ENCODE measurements at regions not wholly inside any gene's neighbourhood (a gene's known extent, or its start where the extent isn't known, plus 50 kb on each side); places are given as distances from the start of the nearest gene placed in this dataset.

- Histone ChIP-seq H3K27me3 (ENCODE audit: control insufficient read depth in 2 of 2, insufficient read depth in 2 of 2, low read length in 2 of 2) (no peaks in the 10 kb centered on the region), H3K9ac (replicated peaks; ENCODE audit: extremely low read depth, insufficient read depth, low read length) (no peak overlapping the region), H3K9me3 (replicated peaks; ENCODE audit: control insufficient read depth, insufficient read depth, low read length) (no peaks in the 10 kb centered on the region), H3K79me2 (ENCODE audit: control insufficient read depth, insufficient read depth, low read length) (no peaks in the 10 kb centered on the region), H2AFZ (ENCODE audit: low read depth, low read length) (no peak overlapping the region), H3K4me3 (replicated peaks in 1 of 3; ENCODE audit: insufficient read depth in 1 of 3, low read depth in 1 of 3, low read length in 3 of 3) (no peak overlapping the region), H3K4me1 (ENCODE audit: control insufficient read depth, extremely low read depth, insufficient read depth, low read length) (no peaks in the 10 kb centered on the region), H4K20me1 (replicated peaks; ENCODE audit: control insufficient read depth, extremely low read depth, insufficient read depth, low read length) (no peaks in the 10 kb centered on the region), H3K9me1 (replicated peaks; ENCODE audit: control insufficient read depth, extremely low read depth, insufficient read depth, low read length) (no peaks in the 10 kb centered on the region), H3K36me3 (ENCODE audit: control insufficient read depth in 2 of 2, extremely low read depth in 1 of 2, insufficient read depth in 2 of 2, low read length in 2 of 2) (no peaks in the 10 kb centered on the region), H3K27ac (ENCODE audit: insufficient read depth, low read depth, low read length) (no peak overlapping the region), H3K4me2 (ENCODE audit: insufficient read depth, low read length) (no peak overlapping the region)
- no peak for FAIRE-seq
- DNase-seq (ENCODE audit: low read depth, low spot score): no peak
- TF ChIP-seq MYC (IDR thresholded peaks at IDR 0.05; ENCODE audit: low read depth, low read length): no peak
- TF ChIP-seq POLR2AphosphoS5 (IDR thresholded peaks at IDR 0.05; ENCODE audit: insufficient read depth, low read depth, low read length): no peak
- no peak for TF ChIP-seq POLR2A (IDR thresholded peaks at IDR 0.05; ENCODE audit: low read depth, low read length)
- no peak for TF ChIP-seq GATA2 (IDR thresholded peaks at IDR 0.05; ENCODE audit: insufficient read depth, insufficient read length, low read depth, low read length)
- TF ChIP-seq FOS (IDR thresholded peaks at IDR 0.05; ENCODE audit: borderline replicate concordance, insufficient read depth, low read length): no peak
- no peak for TF ChIP-seq EZH2 (IDR thresholded peaks at IDR 0.05; ENCODE audit: borderline replicate concordance, low read depth, low read length, severe bottlenecking)
- TF ChIP-seq MAX (IDR thresholded peaks at IDR 0.05; ENCODE audit: insufficient read depth, insufficient read length): no peak
- TF ChIP-seq JUN (IDR thresholded peaks at IDR 0.05; ENCODE audit: borderline replicate concordance, insufficient read depth, insufficient read length, low read depth): no peak
- no peak for TF ChIP-seq CTCF (IDR thresholded peaks at IDR 0.05; ENCODE audit: extremely low read depth in 1 of 2, insufficient read depth in 1 of 2, low read depth in 1 of 2, low read length in 2 of 2)
- ChIA-PET POLR2A (no interaction called here), CTCF (no interaction called here)
- BruUV-seq (replicated peaks): no TSS peak
- intact Hi-C loops (cut with micrococcal nuclease): no loop called here
- dilution Hi-C loops (cut with MboI; ENCODE audit: extremely low pct_ligation_motif_present, low sequenced_read_pairs): no loop called here
These were observed 142.8 kb upstream of the PRDX4 start for GRCh38 chrX:23524467-23524866.

Measured in endothelial cell of umbilical vein (primary cell).